Body of pancreas (tissue), 4 donors: ENCODE measurements at regions not wholly inside any gene's neighbourhood (a gene's known extent, or its start where the extent isn't known, plus 50 kb on each side); places are given as distances from the start of the nearest gene placed in this dataset.

ENCODE experiments used
- ATAC-seq: fragments of 150-250 bp; one replicate; pipeline ENCODE4 v1.9.1; 2016
- DNase-seq, 4 donors: peaks; one replicate each; pipeline ENCODE4 v3.0.0-alpha.2; 2019
- H3K27ac ChIP-seq, 4 donors: fragments of 200-600 bp; sonication (generic); 1 replicate in 3 of 4; 2 replicates in 1 of 4; pipeline versions ENCODE4 v1.5.1 to v1.6.1; 2016 to 2019; ENCODE audit warnings: mild to moderate bottlenecking in 1 of 4, mixed read lengths in 1 of 4, moderate library complexity in 1 of 4
- H3K27me3 ChIP-seq, 2 donors: fragments of 200-600 bp; sonication (generic); one replicate each; pipeline ENCODE4 v1.6.0; 2016; ENCODE audit warnings: mild to moderate bottlenecking in 1 of 2
- H3K36me3 ChIP-seq, 2 donors: fragments of 200-600 bp; sonication (generic); replicated peaks in 1 of 2; 2 replicates each; pipeline ENCODE4 v1.5.1; 2016; ENCODE audit warnings: low read depth in 2 of 2; ENCODE audit not compliant: insufficient read depth in 1 of 2
- H3K4me1 ChIP-seq: fragments of 200-600 bp; sonication (generic); one replicate; pipeline ENCODE4 v1.6.0; 2016
- H3K4me3 ChIP-seq, 2 donors: fragments of 200-600 bp; sonication (generic); 1 replicate in 1 of 2; 2 replicates in 1 of 2; pipeline ENCODE4 v1.5.1; 2016 to 2019
- H3K9me3 ChIP-seq, 3 donors: fragments of 200-600 bp; sonication (generic); 1 replicate in 2 of 3; 2 replicates in 1 of 3; pipeline ENCODE4 v1.5.1; 2016
- CTCF ChIP-seq, 7 experiments: fragments of 450-650 bp in 4 of 7; fragments of 200-600 bp in 3 of 7; sonication (generic) in 3 of 7; IDR thresholded peaks; one replicate each; pipeline ENCODE4 v1.5.1; 2016 to 2019; ENCODE audit warnings: antibody characterized with exemption in 7 of 7
- POLR2A ChIP-seq, 3 donors: fragments of 450-650 bp; IDR thresholded peaks; one replicate each; pipeline ENCODE4 v1.6.1; 2016; ENCODE audit warnings: antibody characterized with exemption in 3 of 3, mild to moderate bottlenecking in 2 of 3
- WGBS, 2 donors: methylation state at CpG; one replicate each; pipeline ENCODE4 v1.1.5; 2017; 5-methylcytosine and 5-hydroxymethylcytosine counted together
- intact Hi-C: fragments of 100-400 bp; cut with DNase I; formaldehyde crosslinking; loops from one replicate; pipeline ENCODE4 v1.15.1; 2023

GRCh38 chr17:34146440-34147043 is 108.5 kb upstream of the CCL2 start:
- DNase-seq (peak; percentile 74 to 85 (median 75)), ATAC-seq (peak; percentile 71)
- Histone ChIP-seq H3K4me1 (no peaks in the 10 kb centered on the region), H3K36me3 (no peaks in the 10 kb centered on the region), H3K27me3 (no peaks in the 10 kb centered on the region), H3K4me3 (no peak overlapping the region), H3K9me3 (no peaks in the 10 kb centered on the region), H3K27ac (no peak overlapping the region)
- WGBS, 2 donors: 16 to 18% methylated on average over 4 to 5 of the region's 5 CpGs
- intact Hi-C loops: loop anchor here (10.0 kb wide), 1 partner anchor 222 kb away; no protein-coding TSS in a partner anchor
- TF ChIP-seq CTCF (IDR thresholded peaks at IDR 0.05) (peak; percentile 41 to 93 (median 84)), POLR2A (IDR thresholded peaks at IDR 0.05) (no peak)

GRCh38 chr17:34151102-34151501 is 104.0 kb upstream of the CCL2 start:
- Histone ChIP-seq H3K27ac (no peak overlapping the region), H3K27me3 (no peaks in the 10 kb centered on the region), H3K36me3 (no peaks in the 10 kb centered on the region), H3K4me3 (no peak overlapping the region), H3K9me3 (no peaks in the 10 kb centered on the region), H3K4me1 (no peaks in the 10 kb centered on the region)
- TF ChIP-seq CTCF (IDR thresholded peaks at IDR 0.05) (no peak), POLR2A (IDR thresholded peaks at IDR 0.05) (no peak)
- DNase-seq (no peak), ATAC-seq (no peak)
- WGBS, 2 donors: 58 to 69% methylated on average over 2 of the region's 2 CpGs
- intact Hi-C loops: no loop called here

GRCh38 chr17:34153991-34154390 is 101.1 kb upstream of the CCL2 start:
- TF ChIP-seq POLR2A (IDR thresholded peaks at IDR 0.05) (no peak), CTCF (IDR thresholded peaks at IDR 0.05) (no peak)
- no peak for ATAC-seq
- no peak overlapping the region for H3K4me3 ChIP-seq
- 49 to 58% methylated on average over 6 of the region's 6 CpGs for WGBS, 2 donors
- H3K9me3 ChIP-seq: no peaks in the 10 kb centered on the region
- H3K36me3 ChIP-seq: no peaks in the 10 kb centered on the region
- no peaks in the 10 kb centered on the region for H3K4me1 ChIP-seq
- no peak for DNase-seq
- no peaks in the 10 kb centered on the region for H3K27me3 ChIP-seq
- intact Hi-C loops: no loop called here
- H3K27ac ChIP-seq: no peak overlapping the region

GRCh38 chr17:34154961-34155730 is 99.9 kb upstream of the CCL2 start:
- ATAC-seq (no peak), DNase-seq (no peak)
- WGBS, 2 donors: 13 to 14% methylated on average over 13 to 23 of the region's 23 CpGs
- Histone ChIP-seq H3K9me3 (no peaks in the 10 kb centered on the region), H3K36me3 (no peaks in the 10 kb centered on the region), H3K27ac (no peak overlapping the region), H3K27me3 (no peaks in the 10 kb centered on the region), H3K4me1 (no peaks in the 10 kb centered on the region), H3K4me3 (no peak overlapping the region)
- TF ChIP-seq POLR2A (IDR thresholded peaks at IDR 0.05): no peak
- no peak for TF ChIP-seq CTCF (IDR thresholded peaks at IDR 0.05)
- intact Hi-C loops: no loop called here
